GM12878 (cell line): ENCODE measurements at regions not wholly inside any gene's neighbourhood (a gene's known extent, or its start where the extent isn't known, plus 50 kb on each side); places are given as distances from the start of the nearest gene placed in this dataset.

Source experiments
- ASH2L ChIP-seq: fragments of 300-600, 200-600 bp; sonication (generic); IDR thresholded peaks from 2 replicates; pipeline ENCODE4 v1.6.1; 2017; ENCODE audit warnings: low read depth, mild to moderate bottlenecking, borderline replicate concordance
- BHLHE40 ChIP-seq, 2 experiments: fragments of 450-650 bp in 1 of 2; IDR thresholded peaks; 2 replicates each; pipeline ENCODE4 v1.6.1; 2011 to 2017; ENCODE audit warnings: low read depth in 2 of 2, borderline replicate concordance in 1 of 2, improper control_type of control experiment in 1 of 2, low read length in 1 of 2, mild to moderate bottlenecking in 1 of 2
- CHD1 ChIP-seq: IDR thresholded peaks from 2 replicates; pipeline ENCODE4 v1.6.1; 2012; ENCODE audit warnings: low read depth, low read length, improper control_type of control experiment
- CHD2 ChIP-seq: IDR thresholded peaks from 2 replicates; pipeline ENCODE4 v1.6.1; 2011; ENCODE audit warnings: low read depth, low read length, improper control_type of control experiment, borderline replicate concordance
- E2F4 ChIP-seq: IDR thresholded peaks from 2 replicates; pipeline ENCODE4 v1.6.1; 2012; ENCODE audit warnings: low read depth, low read length, improper control_type of control experiment
- ELK1 ChIP-seq: IDR thresholded peaks from 2 replicates; pipeline ENCODE4 v1.6.1; 2012; ENCODE audit warnings: low read depth, low read length, improper control_type of control experiment
- NFYA ChIP-seq: IDR thresholded peaks from 2 replicates; pipeline ENCODE4 v1.6.1; 2011; ENCODE audit warnings: low read depth, mild to moderate bottlenecking, low read length, improper control_type of control experiment, borderline replicate concordance
- RAD21 ChIP-seq: IDR thresholded peaks from 2 replicates; pipeline ENCODE4 v1.6.1; 2011; ENCODE audit warnings: mild to moderate bottlenecking, low read depth, low read length, moderate library complexity; ENCODE audit not compliant: insufficient read depth
- RAD51 ChIP-seq: fragments of 450-650 bp; IDR thresholded peaks from 2 replicates; pipeline ENCODE4 v1.6.1; 2016; ENCODE audit warnings: moderate library complexity, mild to moderate bottlenecking, inconsistent platforms
- RFX5 ChIP-seq: IDR thresholded peaks from 2 replicates; pipeline ENCODE4 v1.6.1; 2011; ENCODE audit warnings: low read depth, low read length, improper control_type of control experiment
- SKIL ChIP-seq: fragments of 450-650 bp; IDR thresholded peaks from 2 replicates; pipeline ENCODE4 v1.6.1; 2017; ENCODE audit warnings: mild to moderate bottlenecking, low read depth, inconsistent platforms; ENCODE audit not compliant: poor library complexity, severe bottlenecking
- SMAD1 ChIP-seq: fragments of 450-650 bp; IDR thresholded peaks from 2 replicates; pipeline ENCODE4 v1.6.1; 2018; ENCODE audit warnings: mild to moderate bottlenecking, low read depth; ENCODE audit not compliant: partially characterized antibody
- STAT3 ChIP-seq: IDR thresholded peaks from 2 replicates; pipeline ENCODE4 v1.6.1; 2011; ENCODE audit warnings: low read depth, low read length, improper control_type of control experiment
- SUPT20H ChIP-seq: IDR thresholded peaks from 2 replicates; pipeline ENCODE4 v1.6.1; 2011; ENCODE audit warnings: low read depth, mild to moderate bottlenecking, low read length, moderate library complexity, borderline replicate concordance; ENCODE audit not compliant: control insufficient read depth
- TAF1 ChIP-seq: IDR thresholded peaks from 2 replicates; pipeline ENCODE4 v1.6.1; 2011; ENCODE audit warnings: mild to moderate bottlenecking, low read depth, low read length, borderline replicate concordance
- TCF3 ChIP-seq: IDR thresholded peaks from 2 replicates; pipeline ENCODE4 v1.6.1; 2012; ENCODE audit warnings: low read depth, mild to moderate bottlenecking, low read length, borderline replicate concordance; ENCODE audit not compliant: insufficient read depth
- ZBTB4 ChIP-seq: fragments of 450-650 bp; formaldehyde crosslinking; IDR thresholded peaks from 2 replicates; pipeline ENCODE4 v1.4.0; 2022; ENCODE audit warnings: mild to moderate bottlenecking, moderate library complexity
- ZNF217 ChIP-seq: fragments of 450-650 bp; IDR thresholded peaks from 2 replicates; pipeline ENCODE4 v1.6.1; 2017; ENCODE audit warnings: antibody characterized with exemption, mild to moderate bottlenecking
- ZNF274 ChIP-seq: IDR thresholded peaks from one replicate; pipeline ENCODE4 v1.8.0; 2011; ENCODE audit not compliant: insufficient read length, insufficient read depth
- TF ChIP-seq, protein P1 (sequence below): fragments of 450-650 bp; IDR thresholded peaks from 2 replicates; pipeline ENCODE4 v1.6.1; 2018; ENCODE audit warnings: borderline replicate concordance, mild to moderate bottlenecking; ENCODE audit not compliant: partially characterized antibody

GRCh38 chr10:62653254-62653653 is 151.3 kb upstream of the ADO start (continued):
- 0 out of 2 replicates have a peak, but pooled peaks have one; percentile 42 for TF ChIP-seq ELK1
- TF ChIP-seq TCF3, result peak; percentile 87; the same call in 1 of the 2 replicates
- TF ChIP-seq BHLHE40 (IDR thresholded peaks at IDR 0.05; ENCODE audit: borderline replicate concordance in 1 of 2, low read depth in 2 of 2, low read length in 1 of 2), result peak; percentile 83 to 91; a peak in 3 of 4 replicates
- no peak for TF ChIP-seq SMAD1
- 0 out of 2 replicates have a peak, but pooled peaks have one; percentile 31 for TF ChIP-seq RAD51
- TF ChIP-seq SKIL, result peak; percentile 93
- no peak for TF ChIP-seq ZBTB4 (CRISPR knock-in tag)
- no peak for TF ChIP-seq SUPT20H
- TF ChIP-seq ZNF274, result no peak
- TF ChIP-seq RAD21, result peak; percentile 45; the same call in 1 of the 2 replicates
- peak; percentile 62; the same call in 1 of the 2 replicates for TF ChIP-seq E2F4
- TF ChIP-seq CHD1, result no peak
- TF ChIP-seq NFYA, result no peak
- TF ChIP-seq ZNF217, result peak; percentile 89
- TF ChIP-seq STAT3, result peak; percentile 97
- TF ChIP-seq RFX5, result peak; percentile 62; the same call in 1 of the 2 replicates
- TF ChIP-seq TAF1, result peak; percentile 68
- TF ChIP-seq, protein P1, sequence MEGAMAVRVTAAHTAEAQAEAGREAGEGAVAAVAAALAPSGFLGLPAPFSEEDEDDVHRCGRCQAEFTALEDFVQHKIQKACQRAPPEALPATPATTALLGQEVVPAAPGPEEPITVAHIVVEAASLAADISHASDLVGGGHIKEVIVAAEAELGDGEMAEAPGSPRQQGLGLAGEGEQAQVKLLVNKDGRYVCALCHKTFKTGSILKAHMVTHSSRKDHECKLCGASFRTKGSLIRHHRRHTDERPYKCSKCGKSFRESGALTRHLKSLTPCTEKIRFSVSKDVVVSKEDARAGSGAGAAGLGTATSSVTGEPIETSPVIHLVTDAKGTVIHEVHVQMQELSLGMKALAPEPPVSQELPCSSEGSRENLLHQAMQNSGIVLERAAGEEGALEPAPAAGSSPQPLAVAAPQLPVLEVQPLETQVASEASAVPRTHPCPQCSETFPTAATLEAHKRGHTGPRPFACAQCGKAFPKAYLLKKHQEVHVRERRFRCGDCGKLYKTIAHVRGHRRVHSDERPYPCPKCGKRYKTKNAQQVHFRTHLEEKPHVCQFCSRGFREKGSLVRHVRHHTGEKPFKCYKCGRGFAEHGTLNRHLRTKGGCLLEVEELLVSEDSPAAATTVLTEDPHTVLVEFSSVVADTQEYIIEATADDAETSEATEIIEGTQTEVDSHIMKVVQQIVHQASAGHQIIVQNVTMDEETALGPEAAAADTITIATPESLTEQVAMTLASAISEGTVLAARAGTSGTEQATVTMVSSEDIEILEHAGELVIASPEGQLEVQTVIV, result no peak
- TF ChIP-seq ASH2L, result no peak; the same call in 1 of the 2 replicates
- peak; percentile 89 for TF ChIP-seq CHD2
